Activated CD8-positive, alpha-beta T cell treated with anti-CD3 and anti-CD28 coated beads, Interleukin-2, amount 10 ng/mL, durations not matched to agents 7 days and 5 days (primary cell): ENCODE measurements at regions not wholly inside any gene's neighbourhood (a gene's known extent, or its start where the extent isn't known, plus 50 kb on each side); places are given as distances from the start of the nearest gene placed in this dataset.
"Not testable (repeated sequence)": the region's sequence is repeated elsewhere in the genome, so short reads cannot be mapped to it uniquely, and the experiment has no call there.

Experiments
- ATAC-seq: fragments of 150-1000 bp; cut with Tn5 transposase; one replicate; pipeline ENCODE4 v1.10.0; 2021; ENCODE audit warnings: moderate library complexity
- CTCF ChIA-PET: fragments of 350-600 bp; sonication (Branson Sonifier 250); formaldehyde crosslinking; loops from one replicate; lab custom pipeline; 2021; ENCODE audit warnings: antibody characterized with exemption; lab: Charles Lee
- POLR2A ChIA-PET: fragments of 350-600 bp; sonication (Branson Sonifier 250); formaldehyde crosslinking; loops from one replicate; lab custom pipeline; 2021; ENCODE audit warnings: antibody characterized with exemption; lab: Charles Lee
- DNase-seq: peaks from one replicate; pipeline ENCODE4 v3.0.0-alpha.2; 2020
- H3K27ac Mint-ChIP-seq: one replicate; pipeline ENCODE4 v1.8.0; 2021; ENCODE audit warnings: mild to moderate bottlenecking, mixed read lengths
- H3K27me3 Mint-ChIP-seq: one replicate; pipeline ENCODE4 v1.8.0; 2021; ENCODE audit warnings: low read depth, mixed read lengths
- H3K36me3 Mint-ChIP-seq: one replicate; pipeline ENCODE4 v1.8.0; 2021; ENCODE audit warnings: low read depth, mixed read lengths
- H3K4me1 Mint-ChIP-seq: one replicate; pipeline ENCODE4 v1.8.0; 2021; ENCODE audit warnings: low read depth, mixed read lengths
- H3K4me3 Mint-ChIP-seq: one replicate; pipeline ENCODE4 v1.8.0; 2021; ENCODE audit warnings: mild to moderate bottlenecking, mixed read lengths
- H3K9me3 Mint-ChIP-seq: one replicate; pipeline ENCODE4 v1.8.0; 2022; ENCODE audit warnings: mixed read lengths; ENCODE audit not compliant: insufficient read depth

- ATAC-seq: no peak
- H3K4me3 Mint-ChIP-seq: no peak overlapping the region
- CTCF ChIA-PET: no interaction called here
- POLR2A ChIA-PET: no interaction called here
- DNase-seq: no peak
- no peaks in the 10 kb centered on the region for H3K36me3 Mint-ChIP-seq
- peaks cover 9% of the 10 kb centered on the region for H3K27me3 Mint-ChIP-seq
- peaks cover 6% of the 10 kb centered on the region for H3K4me1 Mint-ChIP-seq
- H3K27ac Mint-ChIP-seq: no peak overlapping the region
- no peaks in the 10 kb centered on the region for H3K9me3 Mint-ChIP-seq
These were observed 197.5 kb upstream of the SULF2 start for GRCh38 chr20:47982574-47983360.

- DNase-seq (no peak), ATAC-seq (no peak)
- Mint-ChIP-seq H3K36me3 (no peaks in the 10 kb centered on the region), H3K4me3 (no peak overlapping the region), H3K27ac (no peak overlapping the region), H3K27me3 (peaks cover 13% of the 10 kb centered on the region), H3K9me3 (no peaks in the 10 kb centered on the region), H3K4me1 (peaks cover 10% of the 10 kb centered on the region)
- ChIA-PET CTCF (no interaction called here), POLR2A (interaction anchor here (0.7 kb wide), 1 partner anchor 372 kb away, joined by 3 read pairs; no protein-coding TSS in a partner anchor)
These were observed 195.9 kb upstream of the SULF2 start for GRCh38 chr20:47981222-47981621.

DNA sequence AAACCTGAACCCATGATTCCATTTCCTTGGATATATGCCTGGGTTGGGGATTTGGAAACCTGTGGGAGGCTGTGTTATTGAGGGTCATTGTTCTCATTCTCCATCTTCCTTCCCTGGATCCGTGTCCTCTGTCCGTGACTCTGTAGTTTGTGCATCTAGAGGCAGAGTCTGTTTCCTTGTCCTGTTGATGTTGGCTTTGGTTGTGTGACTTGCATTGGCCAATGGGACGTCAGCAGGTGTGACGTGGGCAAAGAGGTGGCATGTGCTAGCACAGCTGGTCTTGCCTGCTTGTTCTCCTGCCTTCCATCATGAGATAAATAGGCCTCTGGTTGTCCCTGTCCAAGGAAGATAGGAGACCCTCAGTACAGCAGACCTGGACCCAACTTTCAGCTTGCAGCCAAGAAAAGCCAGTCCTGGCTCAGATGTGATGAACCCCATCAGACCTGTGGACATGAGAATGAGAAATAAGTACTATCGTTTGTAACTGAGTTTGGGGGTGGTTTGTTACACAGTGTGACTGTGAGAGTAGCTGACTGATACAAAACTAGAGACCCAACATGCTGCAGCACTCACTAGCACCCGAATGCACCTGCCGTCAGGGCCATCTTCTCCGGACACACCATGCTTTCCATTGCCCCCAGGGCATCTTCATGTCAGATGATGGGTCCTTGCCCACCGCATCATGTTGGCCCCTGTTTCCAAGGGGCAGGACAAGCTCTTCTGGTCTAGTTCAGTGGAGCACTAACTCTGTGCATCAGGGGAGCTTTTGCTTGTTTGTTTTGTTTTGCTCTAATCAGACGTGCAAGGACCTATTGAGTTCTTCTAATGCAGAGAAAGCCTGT lies 195.3 kb upstream of the SULF2 start:
- CTCF ChIA-PET: no interaction called here
- Mint-ChIP-seq H3K27ac (no peak overlapping the region), H3K36me3 (no peaks in the 10 kb centered on the region), H3K4me3 (no peak overlapping the region), H3K4me1 (peaks cover 10% of the 10 kb centered on the region), H3K9me3 (no peaks in the 10 kb centered on the region), H3K27me3 (peaks cover 13% of the 10 kb centered on the region)
- DNase-seq: no peak
- ATAC-seq: no peak
- POLR2A ChIA-PET: no interaction called here

DNA sequence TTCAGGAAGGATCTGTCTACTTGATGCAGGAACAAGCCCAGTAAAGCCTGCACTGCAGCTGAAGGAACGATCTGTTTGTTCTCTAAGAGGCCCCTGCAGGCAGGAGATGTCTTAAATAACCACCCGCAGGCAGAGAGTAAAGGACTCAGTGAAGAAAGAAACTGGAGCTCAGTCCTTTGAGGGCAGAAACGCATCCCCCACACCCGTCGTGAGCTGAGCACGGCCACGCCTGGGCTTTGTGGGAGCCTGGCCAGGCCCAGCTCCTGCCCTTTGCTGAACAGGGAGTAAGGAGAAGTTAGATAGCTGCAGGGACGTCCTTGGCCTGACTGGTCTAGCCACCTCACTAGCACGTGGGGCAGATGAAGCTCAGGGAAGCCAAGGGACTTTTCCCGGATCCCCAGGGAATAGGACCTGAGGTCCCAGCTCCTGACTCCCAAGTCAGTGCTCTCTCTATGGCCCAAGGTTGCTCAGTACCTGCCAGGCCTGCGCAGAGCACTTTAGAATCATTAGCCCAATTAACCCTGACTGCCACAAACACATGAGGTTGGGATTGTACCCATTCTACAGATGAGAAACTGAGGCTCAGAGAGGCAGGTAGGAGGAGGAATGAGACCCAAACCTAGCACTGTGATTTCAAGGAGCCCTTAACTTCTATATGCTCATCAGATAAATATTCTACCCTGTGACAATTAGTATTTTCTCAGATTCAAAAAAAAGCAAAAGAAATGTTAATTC lies 194.2 kb upstream of the SULF2 start:
- DNase-seq, H3K4me3 Mint-ChIP-seq, H3K9me3 Mint-ChIP-seq, H3K27ac Mint-ChIP-seq, H3K36me3 Mint-ChIP-seq, H3K4me1 Mint-ChIP-seq, POLR2A ChIA-PET, CTCF ChIA-PET, ATAC-seq: not testable (repeated sequence)
- peaks cover 13% of the 10 kb centered on the region for H3K27me3 Mint-ChIP-seq

DNA sequence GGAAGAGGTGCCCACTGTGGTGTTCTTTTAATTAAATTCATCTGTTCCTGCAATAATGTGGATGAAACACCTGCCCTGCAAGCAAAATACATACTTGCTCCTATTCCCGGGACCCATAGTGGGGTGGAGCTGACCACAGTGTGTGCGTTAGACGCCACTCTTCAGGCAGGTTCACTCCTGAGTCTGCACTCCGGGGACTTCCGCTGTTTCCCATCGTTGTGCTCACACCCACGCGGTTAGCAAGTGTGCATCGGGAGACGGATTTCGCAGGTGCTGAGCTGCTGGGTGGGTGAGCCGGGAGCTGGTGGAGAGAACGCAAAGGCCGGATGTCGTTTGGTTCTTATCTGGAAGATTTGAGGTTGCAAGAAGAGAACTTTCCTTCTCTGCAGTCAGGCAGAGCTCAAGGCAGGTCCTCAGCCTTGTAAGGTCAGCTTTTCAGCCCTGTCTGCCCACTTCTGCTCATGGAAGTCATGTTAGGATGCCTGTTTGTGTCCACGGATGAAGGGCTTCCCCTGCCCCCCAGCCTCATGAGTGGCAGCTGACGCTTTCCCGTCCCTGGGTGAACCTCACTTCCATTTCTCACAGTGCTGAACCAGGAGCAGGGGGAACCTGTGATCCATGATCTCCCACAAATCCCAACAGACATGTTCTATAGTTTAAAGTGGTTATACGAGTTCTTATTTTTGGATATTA lies 193.3 kb upstream of the SULF2 start:
- DNase-seq, POLR2A ChIA-PET, CTCF ChIA-PET, H3K27ac Mint-ChIP-seq, H3K36me3 Mint-ChIP-seq, H3K4me3 Mint-ChIP-seq, H3K4me1 Mint-ChIP-seq, H3K9me3 Mint-ChIP-seq: not testable (repeated sequence)
- peak; percentile 61 for ATAC-seq
- H3K27me3 Mint-ChIP-seq: peaks cover 13% of the 10 kb centered on the region

DNA sequence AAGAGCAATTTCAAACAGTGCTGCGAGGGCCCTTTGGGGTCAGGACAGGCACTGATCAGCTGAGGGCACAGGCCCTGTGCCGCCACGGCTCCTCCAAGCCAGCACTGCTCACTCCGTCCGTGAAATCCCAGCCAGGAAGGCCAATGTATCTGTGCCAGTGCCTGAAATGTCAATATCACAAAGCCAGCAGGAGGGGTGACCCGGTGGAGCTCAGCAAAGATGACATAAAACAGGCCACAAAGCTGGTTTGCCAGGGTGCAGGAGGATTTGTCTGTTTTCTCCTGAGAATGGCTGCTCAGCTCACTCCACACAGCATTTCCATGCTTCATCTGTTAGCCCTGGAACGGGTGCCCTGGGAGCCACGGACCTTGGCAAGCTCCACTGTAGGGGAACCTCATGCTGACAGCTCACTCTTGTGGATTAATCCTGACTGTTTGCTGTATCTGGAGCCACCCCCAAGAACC lies 192.5 kb upstream of the SULF2 start:
- H3K36me3 Mint-ChIP-seq, DNase-seq, H3K27ac Mint-ChIP-seq, CTCF ChIA-PET, H3K9me3 Mint-ChIP-seq, H3K4me3 Mint-ChIP-seq, POLR2A ChIA-PET, H3K4me1 Mint-ChIP-seq: not testable (repeated sequence)
- ATAC-seq: peak; percentile 8
- H3K27me3 Mint-ChIP-seq: peaks cover 13% of the 10 kb centered on the region

GRCh38 chr20:47977017-47977788 lies 191.9 kb upstream of the SULF2 start:
- H3K4me1 Mint-ChIP-seq, H3K9me3 Mint-ChIP-seq, POLR2A ChIA-PET, DNase-seq, H3K27ac Mint-ChIP-seq, H3K36me3 Mint-ChIP-seq, ATAC-seq, H3K4me3 Mint-ChIP-seq: not testable (repeated sequence)
- CTCF ChIA-PET: interaction anchor here (1.0 kb wide), 1 partner anchor 643 kb away, joined by 3 read pairs; no protein-coding TSS in a partner anchor
- H3K27me3 Mint-ChIP-seq: peaks cover 13% of the 10 kb centered on the region

- Mint-ChIP-seq H3K27ac (no peak overlapping the region), H3K4me1 (peaks cover 16% of the 10 kb centered on the region), H3K27me3 (peaks cover 7% of the 10 kb centered on the region), H3K4me3 (no peak overlapping the region), H3K36me3 (no peaks in the 10 kb centered on the region), H3K9me3 (no peaks in the 10 kb centered on the region)
- DNase-seq: no peak
- ChIA-PET CTCF (interaction anchor here (0.6 kb wide), 1 partner anchor 1961 kb away, joined by 3 read pairs; no protein-coding TSS in a partner anchor), POLR2A (no interaction called here)
- no peak for ATAC-seq
These were observed 189.1 kb upstream of the SULF2 start for GRCh38 chr20:47974234-47974878.

- ATAC-seq (no peak), DNase-seq (no peak)
- ChIA-PET CTCF (no interaction called here), POLR2A (no interaction called here)
- Mint-ChIP-seq H3K9me3 (no peaks in the 10 kb centered on the region), H3K4me3 (no peak overlapping the region), H3K27me3 (peaks cover 3% of the 10 kb centered on the region), H3K36me3 (no peaks in the 10 kb centered on the region), H3K4me1 (peaks cover 14% of the 10 kb centered on the region), H3K27ac (no peak overlapping the region)
These were observed 188.4 kb upstream of the SULF2 start for GRCh38 chr20:47973519-47974233.

- Mint-ChIP-seq H3K27ac (no peak overlapping the region), H3K36me3 (no peaks in the 10 kb centered on the region), H3K4me1 (peaks cover 11% of the 10 kb centered on the region), H3K27me3 (peaks cover 3% of the 10 kb centered on the region), H3K4me3 (no peak overlapping the region), H3K9me3 (no peaks in the 10 kb centered on the region)
- no peak for ATAC-seq
- ChIA-PET CTCF (no interaction called here), POLR2A (no interaction called here)
- DNase-seq: no peak
These were observed 187.6 kb upstream of the SULF2 start for GRCh38 chr20:47972916-47973309.
